ENCODE measurements at regions not wholly inside any gene's neighbourhood (a gene's known extent, or its start where the extent isn't known, plus 50 kb on each side); places are given as distances from the start of the nearest gene placed in this dataset.

GRCh38 chr13:73235385-73235784 is 176.6 kb downstream of the KLF5 start:
- H2BK5ac ChIP-seq (ENCODE audit: low read depth, low read length, poor library complexity, severe bottlenecking), result no peak overlapping the region
- H3K14ac ChIP-seq (replicated peaks; ENCODE audit: low read depth, low read length), result no peak overlapping the region
- no peak overlapping the region for H4K8ac ChIP-seq (ENCODE audit: low read depth in 2 of 2, low read length in 2 of 2)
- ATAC-seq (ENCODE audit: low read depth) (no peak), DNase-seq (no peak)
- H3K36me3 ChIP-seq (ENCODE audit: control insufficient read depth, insufficient read depth, low read length), result no peaks in the 10 kb centered on the region
- peak overlapping the region; percentile 31 for H2AK9ac ChIP-seq (replicated peaks; ENCODE audit: low read depth, low read length, poor library complexity)
- H4K20me1 ChIP-seq (ENCODE audit: insufficient read depth, low read length), result no peaks in the 10 kb centered on the region
- no peak overlapping the region for H3K9ac ChIP-seq (ENCODE audit: low read depth, low read length)
- no peak for TF ChIP-seq RFX5 (IDR thresholded peaks at IDR 0.05; ENCODE audit: low read depth, low read length)
- H2AK5ac ChIP-seq (ENCODE audit: low read depth, low read length), result no peak overlapping the region
- dilution Hi-C loops (cut with HindIII; ENCODE audit: low sequenced_read_pairs, unreplicated experiment) (no loop called here), intact Hi-C loops (cut with micrococcal nuclease) (no loop called here), in situ Hi-C loops (cut with MboI; ENCODE audit: low sequenced_read_pairs) (no loop called here)
- no peak overlapping the region for H3K4me2 ChIP-seq (ENCODE audit: low read depth, low read length)
- ChIA-PET CTCF (no interaction called here), POLR2A (ENCODE audit: unreplicated experiment) (no interaction called here)
- H3K9me1 ChIP-seq (ENCODE audit: insufficient read depth, low read length), result no peaks in the 10 kb centered on the region
- H3K9me3 ChIP-seq (ENCODE audit: control insufficient read depth, insufficient read depth, low read length), result no peaks in the 10 kb centered on the region
- no CpG with 5 or more reads among the region's 13 CpGs for WGBS, 2 experiments (ENCODE audit: extremely low coverage in 2 of 2, insufficient read length in 1 of 2)
- H3K23ac ChIP-seq (ENCODE audit: low read depth, low read length), result no peak overlapping the region
- no peak overlapping the region for H3K4ac ChIP-seq (ENCODE audit: low read depth, low read length)
- H2BK20ac ChIP-seq (ENCODE audit: low read depth, low read length), result no peak overlapping the region
- no peak overlapping the region for H3K18ac ChIP-seq (ENCODE audit: low read depth, low read length)
- H3K4me3 ChIP-seq (ENCODE audit: insufficient read depth, low read depth, low read length), result no peak overlapping the region
- H3K27ac ChIP-seq (ENCODE audit: insufficient read depth, low read length), result no peak overlapping the region
- no peak overlapping the region for H4K5ac ChIP-seq (ENCODE audit: low read depth, low read length)
- no peak overlapping the region for H2BK120ac ChIP-seq (ENCODE audit: low read depth, low read length)
- H2AFZ ChIP-seq (replicated peaks; ENCODE audit: low read length, poor library complexity), result no peak overlapping the region
- H3K56ac ChIP-seq (ENCODE audit: extremely low read depth, insufficient read depth, low read length), result no peak overlapping the region
- no peak overlapping the region for H4K91ac ChIP-seq (ENCODE audit: insufficient read depth, low read depth, low read length)
- no TSS peak for BruUV-seq (replicated peaks)
- no peaks in the 10 kb centered on the region for H3K4me1 ChIP-seq (ENCODE audit: control insufficient read depth, insufficient read depth, low read length)
- H3K27me3 ChIP-seq (ENCODE audit: control insufficient read depth, insufficient read depth, low read length), result no peaks in the 10 kb centered on the region
- no peaks in the 10 kb centered on the region for H3K79me1 ChIP-seq (ENCODE audit: low read depth in 1 of 2, low read length in 2 of 2)
- no peak overlapping the region for H2BK15ac ChIP-seq (ENCODE audit: low read depth, low read length)
